Kidney capillary endothelial cell (primary cell): ENCODE measurements at regions not wholly inside any gene's neighbourhood (a gene's known extent, or its start where the extent isn't known, plus 50 kb on each side); places are given as distances from the start of the nearest gene placed in this dataset.
"Not testable (repeated sequence)": the region's sequence is repeated elsewhere in the genome, so short reads cannot be mapped to it uniquely, and the experiment has no call there.

ENCODE experiments used
- DNase-seq: peaks from one replicate; pipeline ENCODE4 v3.0.0-alpha.2; 2018; ENCODE audit warnings: low spot score

DNA sequence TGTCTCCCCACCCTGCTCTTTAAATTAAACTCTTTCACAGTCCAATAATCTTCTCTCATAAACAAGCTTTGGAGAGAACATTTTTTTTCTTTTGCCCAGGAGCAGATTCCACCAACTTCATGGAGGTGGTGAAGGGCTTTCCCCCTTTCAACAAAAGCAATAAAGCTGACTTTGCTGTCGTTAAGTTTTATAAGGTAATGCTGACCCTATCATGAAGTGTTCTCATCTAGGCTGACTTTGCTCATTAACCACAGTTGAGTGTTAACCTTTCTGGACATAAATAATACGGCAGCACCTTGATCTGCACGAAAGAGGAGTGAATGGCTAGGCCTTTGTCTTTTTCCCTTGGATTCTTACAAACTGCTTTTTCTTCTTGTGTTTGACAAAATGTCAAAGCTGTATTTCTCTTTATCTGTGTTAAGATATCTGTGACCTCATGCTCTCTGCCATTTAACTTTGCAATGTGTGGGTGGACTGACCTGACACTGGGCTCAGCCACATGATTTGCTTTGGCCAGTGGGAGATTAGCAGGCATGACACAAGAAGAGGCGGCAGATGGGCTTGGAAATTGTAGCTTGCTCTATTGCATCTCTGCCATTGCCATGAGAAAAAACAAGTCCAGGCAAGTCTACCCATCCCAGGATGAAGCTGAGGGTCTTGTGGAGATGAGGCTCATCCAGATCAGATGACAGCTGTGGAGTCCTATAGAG is 470.9 kb upstream of the CCDC196 start:
- DNase-seq: no peak

DNA sequence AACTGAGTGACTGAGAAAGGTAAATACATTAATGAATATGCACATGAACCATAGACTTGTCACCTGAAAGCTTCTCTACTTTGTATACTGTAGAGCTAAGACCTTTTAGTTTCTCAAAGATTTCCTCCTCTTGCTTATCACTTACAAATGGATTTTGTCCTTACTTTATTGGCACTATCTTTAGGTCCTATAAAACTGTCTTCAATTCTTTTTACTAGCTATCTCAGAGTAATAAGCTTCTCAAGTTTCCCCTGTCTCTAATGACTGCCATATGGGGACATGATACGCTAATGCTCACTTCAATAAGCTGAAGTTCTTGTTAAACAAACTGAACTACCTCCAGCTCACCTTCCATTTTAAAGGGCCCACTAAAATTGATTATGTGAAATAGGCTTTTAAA is 468.2 kb upstream of the CCDC196 start:
- DNase-seq: no peak

GRCh38 chr14:66022526-66022925 is 463.6 kb upstream of the CCDC196 start:
- DNase-seq: no peak

- no peak for DNase-seq
Measured at GRCh38 chr14:66025779-66026178, 460.4 kb upstream of the CCDC196 start.

GRCh38 chr14:66031981-66032380 is 454.2 kb upstream of the CCDC196 start:
- not testable (repeated sequence) for DNase-seq

- DNase-seq: no peak
Measured at GRCh38 chr14:66032800-66033199, 453.4 kb upstream of the CCDC196 start.

GRCh38 chr14:66036547-66036946 is 449.6 kb upstream of the CCDC196 start:
- DNase-seq: no peak

- peak; percentile 24 for DNase-seq
Measured at GRCh38 chr14:66037361-66037760, 448.8 kb upstream of the CCDC196 start.

DNA sequence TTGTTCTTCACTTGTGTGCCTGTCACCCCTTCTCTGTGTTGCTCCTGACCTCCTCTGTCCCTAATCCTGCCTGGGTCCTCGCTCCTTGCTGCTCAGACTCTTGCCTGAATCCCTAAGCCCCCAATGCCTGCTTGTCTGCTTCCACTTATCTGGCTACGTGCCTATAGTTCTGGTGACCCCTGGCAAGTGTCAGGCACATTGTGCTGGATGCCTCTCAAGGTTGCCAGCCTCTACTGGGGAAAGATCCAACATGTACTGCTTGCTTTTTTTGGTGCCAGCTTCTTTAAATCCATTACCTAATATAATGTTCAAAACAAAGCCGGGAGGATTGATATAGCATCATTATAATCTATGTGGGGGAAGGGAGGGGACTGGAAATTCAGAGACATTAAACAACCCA is 448.0 kb upstream of the CCDC196 start:
- DNase-seq: no peak

- no peak for DNase-seq
Measured at GRCh38 chr14:66038618-66039017, 447.6 kb upstream of the CCDC196 start.

DNA sequence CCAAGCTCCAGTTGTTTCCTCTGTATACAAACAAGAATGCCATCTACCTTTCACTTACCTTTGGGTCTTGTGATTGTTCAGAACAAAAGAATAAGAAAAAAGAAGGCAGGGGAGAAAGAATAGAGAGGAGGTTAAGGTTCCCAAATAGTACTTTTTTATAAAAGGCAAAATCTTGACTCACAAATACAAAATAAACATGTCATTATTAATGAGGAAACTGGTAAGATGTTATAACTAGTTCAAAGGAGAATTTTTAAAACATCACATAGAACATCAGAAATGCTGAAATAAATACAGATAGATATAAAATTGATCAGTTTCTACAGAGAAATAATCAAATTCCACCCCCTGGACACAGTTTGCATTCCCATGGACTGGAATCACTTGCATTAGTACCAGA is 446.7 kb upstream of the CCDC196 start:
- DNase-seq: no peak

DNA sequence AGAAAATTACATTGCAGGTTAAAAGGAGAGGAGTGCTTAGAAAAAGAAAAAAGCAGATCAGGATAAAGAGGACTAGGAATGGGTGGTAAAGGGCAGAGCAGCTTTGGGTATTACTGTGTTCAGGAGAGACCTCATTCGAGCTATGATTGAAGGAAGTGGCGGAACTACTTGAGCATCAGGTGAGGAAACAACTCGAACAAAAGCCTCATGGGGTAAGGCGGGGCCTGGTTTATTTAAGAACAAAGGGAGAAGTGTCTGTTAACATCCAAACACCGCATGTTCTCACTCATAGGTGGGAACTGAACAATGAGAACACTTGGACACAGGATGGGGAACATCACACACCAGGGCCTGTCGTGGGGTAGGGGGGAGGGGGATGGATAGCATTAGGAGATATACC is 444.6 kb upstream of the CCDC196 start:
- DNase-seq: no peak

DNA sequence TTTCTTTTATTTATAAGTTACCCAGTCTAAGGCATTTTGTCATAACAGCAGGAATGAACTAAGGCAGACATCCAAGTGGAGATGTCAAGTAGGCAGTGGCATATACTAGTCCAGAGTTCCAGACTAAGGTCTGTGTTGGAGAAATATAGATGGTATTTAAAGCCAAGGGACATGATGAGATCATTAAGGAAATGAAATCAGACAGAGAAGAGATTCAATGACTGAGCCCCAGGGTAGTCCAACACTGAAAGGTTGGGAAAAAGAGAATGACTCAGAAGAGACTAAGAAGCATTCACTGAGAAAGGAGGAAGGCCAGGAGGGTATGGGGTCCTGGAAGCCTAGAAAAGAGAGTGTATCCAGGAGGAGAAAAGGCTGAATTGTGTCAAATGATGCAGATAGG is 442.2 kb upstream of the CCDC196 start:
- DNase-seq: peak; percentile 56

GRCh38 chr14:66045572-66046021 is 440.6 kb upstream of the CCDC196 start:
- DNase-seq: peak; percentile 14

DNA sequence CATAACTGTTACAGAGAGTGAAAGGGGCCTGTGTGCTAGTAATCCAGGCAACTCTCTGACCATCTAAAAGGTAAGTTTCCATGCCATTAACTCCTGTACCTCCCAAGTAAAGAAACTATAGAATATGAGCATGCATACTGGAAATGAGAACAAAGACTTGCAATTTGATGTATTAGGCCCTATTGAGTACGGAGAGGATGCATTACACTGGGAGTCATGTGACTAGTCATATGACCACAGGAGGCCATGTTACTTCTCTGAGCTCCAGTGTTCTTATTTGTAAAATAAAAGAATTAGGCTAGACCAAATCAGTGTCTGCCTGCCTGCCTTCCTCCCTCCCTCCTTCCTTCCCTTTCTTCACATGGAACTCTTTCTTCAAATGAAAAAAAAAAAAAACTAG is 440.1 kb upstream of the CCDC196 start:
- DNase-seq: no peak

GRCh38 chr14:66046591-66046990 is 439.6 kb upstream of the CCDC196 start:
- DNase-seq: no peak

DNA sequence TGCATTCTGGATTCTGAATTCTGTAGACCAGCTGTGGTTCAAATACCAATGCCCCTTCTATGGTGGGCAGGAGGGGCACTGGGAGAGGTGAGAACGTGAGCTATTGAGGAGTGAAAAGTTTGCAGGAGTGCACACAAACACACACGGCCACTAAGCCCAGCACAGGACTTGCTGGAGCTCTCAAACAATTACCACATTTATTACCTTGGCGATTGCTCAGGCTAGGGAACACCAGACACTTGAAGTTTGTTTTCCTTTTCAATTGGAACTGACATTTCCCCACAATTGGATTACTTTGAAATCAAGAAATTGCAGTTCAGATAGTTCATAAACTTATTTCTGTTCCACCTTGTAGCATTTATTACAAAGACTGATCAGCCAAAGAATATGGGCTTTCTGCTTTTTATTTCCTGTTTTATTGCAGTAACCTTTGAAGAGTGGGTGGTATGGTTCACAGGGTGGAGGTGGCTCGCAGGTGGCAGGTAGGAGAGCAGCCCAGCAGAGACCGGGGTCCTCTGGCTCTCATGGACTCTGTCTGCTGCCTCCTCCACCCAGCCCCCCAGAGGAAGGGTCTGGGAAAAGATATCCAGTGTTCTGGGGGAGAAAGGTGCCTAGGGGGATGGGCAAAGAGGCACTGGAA is 429.8 kb upstream of the CCDC196 start:
- no peak for DNase-seq

GRCh38 chr14:66056926-66057552 is 429.1 kb upstream of the CCDC196 start:
- DNase-seq: no peak

- DNase-seq: no peak
Measured at GRCh38 chr14:66065188-66065587, 421.0 kb upstream of the CCDC196 start.

- no peak for DNase-seq
Measured at GRCh38 chr14:66066981-66067776, 419.0 kb upstream of the CCDC196 start.

DNA sequence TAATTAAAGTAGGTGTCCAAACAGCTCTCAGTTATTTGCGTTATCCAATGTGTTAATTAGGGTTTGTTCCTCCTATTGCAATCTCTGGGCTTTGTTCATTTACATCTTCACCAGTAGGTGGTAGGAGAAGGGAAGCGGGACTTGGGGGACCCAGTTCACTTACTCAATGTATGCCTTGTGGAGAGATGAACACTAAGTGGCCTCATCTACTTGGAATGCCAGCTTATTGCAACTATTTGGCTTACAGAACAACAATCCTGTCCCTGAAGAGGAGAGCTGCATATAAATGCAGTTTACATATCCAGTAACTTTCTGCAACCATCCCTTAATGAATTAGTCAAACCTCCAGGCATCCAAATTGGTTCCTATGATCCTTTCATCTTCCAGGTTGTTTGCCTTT is 417.1 kb upstream of the CCDC196 start:
- DNase-seq: no peak

DNA sequence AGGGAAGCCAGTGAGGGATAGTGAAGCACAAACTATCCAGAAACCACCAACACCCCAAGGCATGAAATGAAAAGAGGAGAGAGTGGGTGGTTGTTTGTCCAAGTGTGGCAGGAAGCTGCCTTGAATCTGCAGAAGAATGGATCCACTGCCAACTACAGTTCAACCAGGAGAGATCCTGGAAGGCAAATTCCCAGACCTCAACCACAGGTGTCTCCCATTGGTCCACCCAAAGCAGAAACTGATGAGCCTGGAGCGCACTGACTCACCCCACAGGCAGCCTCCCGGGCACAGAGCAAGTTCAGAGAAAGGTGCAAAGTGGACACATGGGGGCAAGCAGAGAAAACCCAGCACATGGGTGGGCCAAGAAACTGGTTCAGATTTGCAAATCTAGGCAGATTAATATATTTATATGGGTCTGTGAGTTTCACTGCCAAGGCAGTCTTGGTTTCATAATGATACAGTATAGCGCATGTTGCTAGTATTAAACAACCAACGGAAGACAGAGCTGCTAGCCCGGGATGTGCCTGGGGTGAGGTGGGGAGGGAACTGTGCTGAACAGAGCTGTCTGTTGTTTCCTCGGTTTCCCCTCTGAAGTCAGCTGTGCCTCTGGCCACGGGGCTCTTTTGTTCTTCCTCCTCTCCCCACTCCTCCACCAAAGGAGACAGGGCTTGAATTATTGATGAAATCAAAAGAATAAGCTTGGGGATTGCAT is 416.2 kb upstream of the CCDC196 start:
- no peak for DNase-seq
